Right atrium auricular region (tissue), 2 donors: ENCODE measurements at regions not wholly inside any gene's neighbourhood (a gene's known extent, or its start where the extent isn't known, plus 50 kb on each side); places are given as distances from the start of the nearest gene placed in this dataset.
A peak's percentile ranks its signal among the peaks of the same experiment; 100 is the strongest.

Experiments used
- DNase-seq: peaks from one replicate; pipeline ENCODE4 v3.0.0-alpha.2; 2019; ENCODE audit warnings: low spot score
- H3K27ac ChIP-seq, 2 donors: fragments of 200-600 bp; sonication (generic); 1 replicate in 1 of 2; 2 replicates in 1 of 2; pipeline ENCODE4 v1.5.1; 2016 to 2019
- H3K27me3 ChIP-seq, 2 donors: fragments of 200-600 bp; sonication (generic); one replicate each; pipeline versions ENCODE4 v1.5.1 to v1.6.0; 2017 to 2019
- H3K36me3 ChIP-seq: fragments of 200-600 bp; sonication (generic); one replicate; pipeline ENCODE4 v1.5.1; 2016
- H3K4me1 ChIP-seq, 2 donors: fragments of 200-600 bp; sonication (generic); one replicate each; pipeline versions ENCODE4 v1.5.1 to v1.6.0; 2017 to 2019
- H3K4me3 ChIP-seq, 2 donors: fragments of 200-600 bp; sonication (generic); 1 replicate in 1 of 2; 2 replicates in 1 of 2; pipeline ENCODE4 v1.5.1; 2017 to 2019; ENCODE audit warnings: mild to moderate bottlenecking in 1 of 2, moderate library complexity in 1 of 2
- H3K9me3 ChIP-seq, 2 donors: fragments of 200-600 bp; sonication (generic); one replicate each; pipeline ENCODE4 v1.5.1; 2019
- CTCF ChIP-seq, 2 donors: fragments of 200-600 bp; sonication (generic); IDR thresholded peaks; one replicate each; pipeline ENCODE4 v1.5.1; 2019; ENCODE audit warnings: antibody characterized with exemption in 2 of 2

GRCh38 chr9:129463477-129463876 lies 157.4 kb downstream of the C9orf50 start:
- Histone ChIP-seq H3K9me3 (no peaks in the 10 kb centered on the region), H3K4me3 (no peak overlapping the region), H3K4me1 (peaks cover 0 to 46% of the 10 kb centered on the region in 2 donors), H3K27ac (no peak overlapping the region), H3K27me3 (no peaks in the 10 kb centered on the region), H3K36me3 (no peaks in the 10 kb centered on the region)
- DNase-seq, result no peak
- TF ChIP-seq CTCF (IDR thresholded peaks at IDR 0.05), result no peak

GRCh38 chr9:129462360-129462759 lies 158.5 kb downstream of the C9orf50 start:
- no peak overlapping the region for H3K27ac ChIP-seq

DNA sequence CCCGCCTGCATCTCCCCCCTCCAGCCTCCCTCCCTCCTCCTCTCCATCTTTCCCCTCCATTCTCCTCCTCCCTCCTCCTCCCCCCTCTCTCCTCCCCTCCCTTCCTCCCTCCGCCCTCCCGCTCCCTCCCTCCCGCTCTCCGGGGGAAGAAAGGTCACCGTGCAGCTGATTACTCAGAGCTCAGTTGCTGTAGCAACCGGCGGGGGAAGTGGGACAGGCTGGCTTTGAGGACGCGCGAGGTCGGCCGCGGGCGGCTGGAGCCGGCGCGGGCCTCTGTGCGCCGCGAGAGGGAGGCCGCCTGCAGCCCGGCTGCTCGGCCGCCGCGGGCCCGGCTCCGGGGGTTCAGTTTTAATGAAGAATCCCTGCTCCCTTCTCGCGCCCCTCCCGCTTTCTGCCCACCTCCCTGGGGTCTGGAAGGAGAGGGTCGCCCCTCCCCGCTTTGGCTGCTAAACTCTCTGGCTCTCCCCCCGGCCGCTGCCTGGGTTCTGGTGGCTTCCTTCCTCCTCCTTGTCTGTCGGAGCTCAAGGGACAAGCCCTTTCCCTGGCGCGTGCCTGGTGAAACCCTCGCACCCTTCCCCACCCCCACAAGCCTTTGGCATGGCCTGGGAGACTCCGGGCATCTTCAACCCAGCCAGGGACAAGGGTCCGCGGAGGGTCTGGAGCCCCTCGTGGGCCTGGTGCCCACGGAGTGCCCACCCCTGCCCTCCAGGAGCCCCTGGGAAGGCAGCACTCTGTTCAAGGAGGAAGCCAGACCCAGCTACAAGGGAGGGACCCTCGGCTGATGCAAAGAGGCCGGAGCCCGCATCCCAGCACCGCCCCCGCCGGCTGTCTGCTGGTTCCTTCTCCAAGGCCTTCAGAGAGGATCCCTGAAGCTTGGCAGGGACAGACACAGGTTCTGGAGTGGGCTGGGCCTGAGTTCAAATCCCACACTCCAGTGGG lies 160.3 kb downstream of the C9orf50 start:
- Histone ChIP-seq H3K27ac (peak overlapping the region; percentile 90 to 95), H3K36me3 (no peaks in the 10 kb centered on the region), H3K27me3 (no peaks in the 10 kb centered on the region), H3K4me3 (peak overlapping the region; percentile 15 to 48), H3K4me1 (peaks cover 0 to 47% of the 10 kb centered on the region in 2 donors), H3K9me3 (no peaks in the 10 kb centered on the region)
- TF ChIP-seq CTCF (IDR thresholded peaks at IDR 0.05), result peak in 1 of 2 donors; percentile 10
- DNase-seq, result peak; percentile 96

More at GRCh38 chr9:129462360-129462759, 158.5 kb downstream of the C9orf50 start:
- Histone ChIP-seq H3K4me1 (peaks cover 0 to 51% of the 10 kb centered on the region in 2 donors), H3K36me3 (no peaks in the 10 kb centered on the region), H3K27me3 (no peaks in the 10 kb centered on the region), H3K4me3 (no peak overlapping the region), H3K9me3 (no peaks in the 10 kb centered on the region)
- TF ChIP-seq CTCF (IDR thresholded peaks at IDR 0.05), result no peak
- no peak for DNase-seq

GRCh38 chr9:129459547-129460322 lies 161.2 kb downstream of the C9orf50 start:
- Histone ChIP-seq H3K27me3 (no peaks in the 10 kb centered on the region), H3K4me1 (peaks cover 0 to 38% of the 10 kb centered on the region in 2 donors)

More at GRCh38 chr9:129459547-129460322, 161.2 kb downstream of the C9orf50 start:
- Histone ChIP-seq H3K27ac (peak overlapping the region; percentile 89 to 95), H3K36me3 (no peaks in the 10 kb centered on the region), H3K4me3 (peak overlapping the region in 1 of 2 donors; percentile 23), H3K9me3 (no peaks in the 10 kb centered on the region)
- TF ChIP-seq CTCF (IDR thresholded peaks at IDR 0.05), result no peak
- no peak for DNase-seq
